BLaER1 (cell line): ENCODE measurements at regions not wholly inside any gene's neighbourhood (a gene's known extent, or its start where the extent isn't known, plus 50 kb on each side); places are given as distances from the start of the nearest gene placed in this dataset.

Experiments
- H3K27ac ChIP-seq: shearing (Covaris generic); formaldehyde crosslinking; 2 replicates; pipeline ENCODE4 v1.8.1; 2022
- H3K27me3 ChIP-seq: shearing (Covaris generic); formaldehyde crosslinking; 2 replicates; pipeline ENCODE4 v1.8.1; 2022
- H3K36me3 ChIP-seq: shearing (Covaris generic); formaldehyde crosslinking; 2 replicates; pipeline ENCODE4 v1.8.1; 2022
- H3K4me1 ChIP-seq: shearing (Covaris generic); formaldehyde crosslinking; 2 replicates; pipeline ENCODE4 v1.8.1; 2022
- H3K4me2 ChIP-seq: shearing (Covaris generic); formaldehyde crosslinking; 2 replicates; pipeline ENCODE4 v1.8.1; 2022
- H3K4me3 ChIP-seq: shearing (Covaris generic); formaldehyde crosslinking; 2 replicates; pipeline ENCODE4 v1.8.1; 2022
- H3K9ac ChIP-seq: shearing (Covaris generic); formaldehyde crosslinking; 2 replicates; pipeline ENCODE4 v1.8.1; 2022
- H3K9me3 ChIP-seq: shearing (Covaris generic); formaldehyde crosslinking; 2 replicates; pipeline ENCODE4 v1.8.1; 2022
- H4K20me1 ChIP-seq: shearing (Covaris generic); formaldehyde crosslinking; 2 replicates; pipeline ENCODE4 v1.8.1; 2022
- Cebpa-rat ChIP-seq: shearing (Covaris generic); IDR thresholded peaks from 2 replicates; pipeline ENCODE4 v1.8.1; 2022

GRCh38 chr5:93078082-93079038, 502.7 kb downstream of the NR2F1-AS1 start:
- Histone ChIP-seq H3K4me2 (no peak overlapping the region), H3K27me3 (no peaks in the 10 kb centered on the region), H3K9ac (no peak overlapping the region), H3K36me3 (no peaks in the 10 kb centered on the region), H3K4me1 (no peaks in the 10 kb centered on the region), H4K20me1 (no peaks in the 10 kb centered on the region), H3K9me3 (no peaks in the 10 kb centered on the region), H3K27ac (no peak overlapping the region), H3K4me3 (no peak overlapping the region)
- no peak for TF ChIP-seq Cebpa-rat

- TF ChIP-seq Cebpa-rat, result no peak
- no peaks in the 10 kb centered on the region for H3K36me3 ChIP-seq
- H3K9ac ChIP-seq, result no peak overlapping the region
- H3K4me1 ChIP-seq, result no peaks in the 10 kb centered on the region
- no peaks in the 10 kb centered on the region for H4K20me1 ChIP-seq
- no peaks in the 10 kb centered on the region for H3K9me3 ChIP-seq
- no peak overlapping the region for H3K4me2 ChIP-seq
- H3K27me3 ChIP-seq, result no peaks in the 10 kb centered on the region
- H3K4me3 ChIP-seq, result no peak overlapping the region
- H3K27ac ChIP-seq, result no peak overlapping the region
Observed at GRCh38 chr5:93076566-93076965, 504.5 kb downstream of the NR2F1-AS1 start.

- Histone ChIP-seq H3K4me1 (no peaks in the 10 kb centered on the region), H3K9ac (no peak overlapping the region), H3K27ac (no peak overlapping the region)
Observed at GRCh38 chr5:93076096-93076495, 504.9 kb downstream of the NR2F1-AS1 start.

GRCh38 chr5:93073547-93073946, 507.5 kb downstream of the NR2F1-AS1 start:
- no peaks in the 10 kb centered on the region for H3K27me3 ChIP-seq
- no peaks in the 10 kb centered on the region for H4K20me1 ChIP-seq
- H3K27ac ChIP-seq, result no peak overlapping the region
- no peak overlapping the region for H3K4me3 ChIP-seq
- no peaks in the 10 kb centered on the region for H3K4me1 ChIP-seq
- TF ChIP-seq Cebpa-rat, result no peak
- H3K4me2 ChIP-seq, result no peak overlapping the region
- no peaks in the 10 kb centered on the region for H3K36me3 ChIP-seq
- no peak overlapping the region for H3K9ac ChIP-seq
- no peaks in the 10 kb centered on the region for H3K9me3 ChIP-seq

More at GRCh38 chr5:93076096-93076495, 504.9 kb downstream of the NR2F1-AS1 start:
- Histone ChIP-seq H4K20me1 (no peaks in the 10 kb centered on the region), H3K27me3 (no peaks in the 10 kb centered on the region), H3K4me2 (no peak overlapping the region), H3K36me3 (no peaks in the 10 kb centered on the region), H3K4me3 (no peak overlapping the region), H3K9me3 (no peaks in the 10 kb centered on the region)
- TF ChIP-seq Cebpa-rat, result no peak

GRCh38 chr5:93072831-93073459, 508.1 kb downstream of the NR2F1-AS1 start:
- no peaks in the 10 kb centered on the region for H3K36me3 ChIP-seq
- H3K27me3 ChIP-seq, result no peaks in the 10 kb centered on the region
- no peak overlapping the region for H3K4me2 ChIP-seq
- no peaks in the 10 kb centered on the region for H3K4me1 ChIP-seq
- no peak for TF ChIP-seq Cebpa-rat
- H3K27ac ChIP-seq, result no peak overlapping the region
- no peaks in the 10 kb centered on the region for H4K20me1 ChIP-seq
- H3K4me3 ChIP-seq, result no peak overlapping the region
- no peak overlapping the region for H3K9ac ChIP-seq
- H3K9me3 ChIP-seq, result no peaks in the 10 kb centered on the region

- no peak overlapping the region for H3K9ac ChIP-seq
- no peaks in the 10 kb centered on the region for H3K36me3 ChIP-seq
- no peaks in the 10 kb centered on the region for H3K27me3 ChIP-seq
- H3K4me1 ChIP-seq, result no peaks in the 10 kb centered on the region
- no peaks in the 10 kb centered on the region for H3K9me3 ChIP-seq
- no peak overlapping the region for H3K27ac ChIP-seq
- no peaks in the 10 kb centered on the region for H4K20me1 ChIP-seq
- H3K4me3 ChIP-seq, result no peak overlapping the region
- H3K4me2 ChIP-seq, result no peak overlapping the region
- no peak for TF ChIP-seq Cebpa-rat
Observed at GRCh38 chr5:93071710-93072109, 509.3 kb downstream of the NR2F1-AS1 start.

GRCh38 chr5:93070938-93071337, 510.1 kb downstream of the NR2F1-AS1 start:
- no peaks in the 10 kb centered on the region for H3K36me3 ChIP-seq
- H3K27me3 ChIP-seq, result no peaks in the 10 kb centered on the region
- no peak overlapping the region for H3K27ac ChIP-seq
- H4K20me1 ChIP-seq, result no peaks in the 10 kb centered on the region
- no peak overlapping the region for H3K4me2 ChIP-seq
- no peak for TF ChIP-seq Cebpa-rat
- H3K4me1 ChIP-seq, result no peaks in the 10 kb centered on the region
- no peaks in the 10 kb centered on the region for H3K9me3 ChIP-seq
- H3K9ac ChIP-seq, result no peak overlapping the region
- no peak overlapping the region for H3K4me3 ChIP-seq

GRCh38 chr5:93069276-93069675, 511.7 kb downstream of the NR2F1-AS1 start:
- H3K9me3 ChIP-seq, result no peaks in the 10 kb centered on the region
- no peak; the same call in 1 of the 2 replicates for TF ChIP-seq Cebpa-rat
- H3K36me3 ChIP-seq, result no peaks in the 10 kb centered on the region
- no peak overlapping the region for H3K4me2 ChIP-seq
- no peak overlapping the region for H3K9ac ChIP-seq
- H3K27me3 ChIP-seq, result no peaks in the 10 kb centered on the region
- H3K4me3 ChIP-seq, result no peak overlapping the region
- no peaks in the 10 kb centered on the region for H3K4me1 ChIP-seq
- H3K27ac ChIP-seq, result no peak overlapping the region
- H4K20me1 ChIP-seq, result no peaks in the 10 kb centered on the region

GRCh38 chr5:93062548-93062947, 518.5 kb downstream of the NR2F1-AS1 start:
- no peaks in the 10 kb centered on the region for H3K27me3 ChIP-seq
- no peaks in the 10 kb centered on the region for H3K4me1 ChIP-seq
- H3K9ac ChIP-seq, result no peak overlapping the region
- no peak overlapping the region for H3K27ac ChIP-seq
- no peaks in the 10 kb centered on the region for H3K36me3 ChIP-seq
- no peak overlapping the region for H3K4me2 ChIP-seq
- TF ChIP-seq Cebpa-rat, result no peak
- H3K4me3 ChIP-seq, result no peak overlapping the region
- no peaks in the 10 kb centered on the region for H4K20me1 ChIP-seq
- no peaks in the 10 kb centered on the region for H3K9me3 ChIP-seq

GRCh38 chr5:93058309-93058708, 522.7 kb downstream of the NR2F1-AS1 start:
- H3K4me3 ChIP-seq, result no peak overlapping the region
- no peak for TF ChIP-seq Cebpa-rat

More at GRCh38 chr5:93058309-93058708, 522.7 kb downstream of the NR2F1-AS1 start:
- Histone ChIP-seq H3K9me3 (no peaks in the 10 kb centered on the region), H3K4me2 (no peak overlapping the region), H3K27me3 (no peaks in the 10 kb centered on the region), H3K27ac (no peak overlapping the region), H3K4me1 (no peaks in the 10 kb centered on the region), H4K20me1 (no peaks in the 10 kb centered on the region), H3K9ac (no peak overlapping the region), H3K36me3 (no peaks in the 10 kb centered on the region)
